Left hindlimb (tissue), 1 donor: ENCODE measurements at regions not wholly inside any gene's neighbourhood (a gene's known extent, or its start where the extent isn't known, plus 50 kb on each side); places are given as distances from the start of the nearest gene placed in this dataset.
A peak's percentile ranks its signal among the peaks of the same experiment; 100 is the strongest.

Source experiments
- DNase-seq: peaks from one replicate; pipeline ENCODE4 v3.0.0-alpha.2; 2018

DNA sequence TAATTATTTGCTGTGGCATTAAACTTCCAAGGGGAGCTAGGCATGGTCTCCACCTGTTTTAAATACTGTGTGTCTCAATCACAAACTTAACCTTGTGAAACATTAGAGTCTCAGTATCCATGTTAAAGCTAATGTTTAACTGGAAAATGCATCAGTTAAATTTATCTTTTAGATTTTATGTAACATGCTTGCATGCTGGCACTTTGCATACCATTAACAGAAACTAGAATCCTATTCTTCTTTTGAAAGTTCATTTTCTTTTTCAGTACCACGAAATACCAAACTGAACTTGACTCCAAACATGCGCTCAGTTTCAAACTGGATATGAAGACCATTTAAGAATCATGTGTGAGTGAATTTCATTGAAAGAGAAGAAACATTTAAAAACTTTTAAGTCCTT lies 328.9 kb upstream of the SLC10A2 start:
- DNase-seq: no peak

DNA sequence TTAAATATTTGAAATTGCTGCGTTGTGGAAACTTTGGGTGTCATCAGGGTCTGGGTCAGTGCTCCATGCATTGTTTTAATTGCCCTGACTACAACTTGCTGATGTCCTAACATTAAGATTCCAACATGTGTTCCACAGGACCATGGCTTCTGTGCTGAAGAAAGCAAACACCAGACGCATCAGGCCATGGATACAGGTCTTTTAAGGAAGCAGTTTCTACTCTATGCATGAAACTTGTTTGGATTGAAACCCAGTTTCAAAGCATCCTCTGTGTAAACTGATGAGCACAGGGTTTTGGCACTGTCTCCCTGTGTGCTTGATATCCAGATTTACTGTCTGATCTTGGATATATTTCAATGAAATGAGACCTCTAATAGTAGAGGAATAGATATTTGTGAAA lies 328.4 kb upstream of the SLC10A2 start:
- DNase-seq: no peak

DNA sequence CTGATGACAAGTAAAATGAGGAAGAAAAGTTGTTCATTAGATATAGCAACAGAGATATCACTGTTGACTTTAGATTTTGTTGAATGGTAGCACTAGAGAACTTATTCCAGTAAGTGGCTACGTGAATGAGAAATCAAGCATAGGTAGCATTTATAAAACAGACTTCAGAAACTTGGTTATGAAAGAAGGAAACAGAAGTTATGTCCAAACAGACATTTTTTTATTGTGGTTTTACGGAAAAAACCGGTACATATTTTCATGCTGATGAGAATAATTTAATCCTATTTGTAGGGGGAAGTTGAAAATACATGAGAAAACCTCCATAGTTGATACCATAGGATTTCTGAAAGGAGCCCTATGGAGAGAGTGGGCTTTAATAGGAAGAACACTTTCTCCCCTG lies 325.7 kb upstream of the SLC10A2 start:
- no peak for DNase-seq

DNA sequence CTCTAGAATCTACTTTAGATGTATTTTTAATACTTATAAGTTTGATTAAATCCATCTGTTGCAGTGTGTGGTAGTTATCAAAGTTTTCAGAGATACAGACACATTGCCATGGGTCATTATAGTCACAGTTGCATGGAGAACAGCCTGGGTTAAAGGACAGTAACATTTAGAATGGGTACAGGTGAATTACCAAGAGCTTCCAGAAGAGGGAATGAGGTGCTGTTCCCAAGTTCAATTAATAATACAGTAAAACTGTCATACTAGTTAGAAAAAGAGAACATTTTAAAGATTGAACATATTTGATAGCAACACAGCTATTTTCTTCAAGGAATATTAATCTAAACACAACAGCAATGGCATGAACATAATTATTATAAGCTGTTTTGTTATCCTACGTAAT lies 322.6 kb upstream of the SLC10A2 start:
- no peak for DNase-seq

DNA sequence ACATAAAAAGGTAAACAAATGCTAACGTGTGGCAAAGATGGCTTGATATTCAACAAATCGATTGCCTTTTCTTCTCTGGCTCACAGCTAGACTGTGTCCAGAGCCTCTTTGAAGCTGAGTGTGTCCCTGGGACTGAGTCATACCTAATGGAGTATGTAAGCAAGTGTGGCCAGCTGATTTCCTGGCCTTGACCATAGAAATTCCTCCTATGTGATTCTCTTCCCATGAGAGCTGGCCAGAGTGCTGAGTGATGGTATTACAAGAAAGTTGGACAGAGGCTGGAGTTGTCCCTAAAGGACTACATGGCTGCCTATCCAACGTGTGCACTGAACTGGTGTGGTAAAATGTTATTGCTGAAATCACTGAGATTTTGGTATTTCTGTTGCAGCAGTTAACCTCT lies 320.1 kb upstream of the SLC10A2 start:
- DNase-seq: no peak

DNA sequence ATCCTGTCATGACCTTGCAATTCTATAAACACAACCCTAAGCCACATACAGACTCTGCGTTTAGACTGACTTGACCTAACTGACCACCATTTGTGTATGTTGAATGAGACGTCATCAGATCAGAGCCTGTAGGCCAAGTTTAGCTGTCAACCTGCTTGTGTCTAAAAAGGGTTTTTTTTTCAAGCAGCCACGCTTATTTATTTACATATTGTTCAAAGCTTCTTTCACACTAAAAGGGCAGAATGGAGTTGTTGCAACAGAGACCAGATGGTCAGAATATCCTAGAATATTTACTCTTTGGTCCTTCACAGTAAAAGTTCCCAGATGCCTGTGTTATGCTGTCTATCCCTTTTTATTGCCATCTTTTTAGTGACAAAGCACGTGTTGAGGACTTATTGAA lies 307.7 kb upstream of the SLC10A2 start:
- DNase-seq: no peak

DNA sequence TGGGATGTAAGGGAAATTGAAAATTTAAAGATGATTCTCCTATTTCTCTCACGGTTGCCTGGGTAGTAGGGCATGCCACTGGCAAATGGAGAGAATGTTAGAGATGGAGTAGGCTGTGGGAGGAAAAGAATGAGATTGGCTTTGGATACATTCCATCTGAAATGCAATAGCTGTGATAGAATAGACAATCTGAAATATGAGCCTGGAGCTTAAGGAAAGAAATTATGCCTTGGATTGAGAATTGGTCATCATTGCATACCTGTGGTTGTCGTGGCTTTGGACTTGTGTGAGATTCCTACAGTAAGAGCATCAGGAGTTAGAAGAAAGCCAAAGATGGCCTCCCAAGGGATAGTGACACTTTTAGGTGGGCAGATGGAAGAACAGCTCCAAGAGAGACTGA lies 305.1 kb upstream of the SLC10A2 start:
- no peak for DNase-seq

DNA sequence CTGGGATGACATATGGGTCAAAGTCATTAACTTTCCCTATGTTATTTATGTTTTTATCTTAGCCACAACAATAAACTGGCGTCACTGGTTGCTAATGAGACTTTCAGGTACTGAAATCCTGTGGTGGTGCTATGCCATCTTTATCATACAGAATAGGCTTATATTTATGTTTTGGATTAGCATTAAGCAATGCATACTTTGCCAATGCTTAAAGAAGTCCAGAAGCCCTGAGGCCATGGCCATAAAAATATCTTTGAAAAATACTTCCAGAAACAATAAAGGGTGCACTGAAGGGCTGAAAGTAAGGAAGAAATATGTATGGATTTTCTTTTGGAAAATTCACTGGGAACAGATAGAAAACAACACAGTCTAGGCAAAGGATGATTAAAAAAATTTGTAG lies 304.6 kb upstream of the SLC10A2 start:
- DNase-seq: no peak

DNA sequence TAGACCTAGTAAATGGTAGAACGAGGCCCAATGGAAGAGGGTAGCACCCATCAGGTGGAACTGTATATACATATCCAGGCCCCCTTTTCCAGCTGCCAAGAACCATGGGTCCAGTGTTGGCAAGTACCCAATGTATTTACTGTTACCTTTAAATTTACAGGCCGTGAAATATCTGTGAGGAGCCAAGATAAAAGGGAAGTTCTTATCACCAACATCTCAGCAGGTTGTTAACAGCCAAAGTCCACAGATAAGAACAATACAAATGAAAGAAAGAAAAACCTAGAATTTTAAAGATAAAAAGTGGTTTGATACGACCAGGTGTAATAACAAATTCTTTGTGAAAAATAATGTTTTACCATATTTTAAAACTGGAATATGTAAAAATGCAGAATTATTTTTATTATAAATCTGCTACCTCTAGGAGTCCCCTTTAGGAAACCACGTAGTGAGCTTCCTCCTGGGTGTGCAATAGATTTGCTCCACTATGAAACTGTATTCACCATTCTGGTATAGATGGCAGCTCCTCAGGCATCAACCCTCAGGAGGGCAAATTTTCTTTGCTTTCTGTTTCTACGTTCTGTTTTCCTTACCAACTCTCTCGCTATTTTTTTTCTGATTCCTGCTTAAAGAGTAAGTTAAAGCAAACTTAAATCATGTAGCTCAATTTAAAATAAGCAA lies 292.2 kb upstream of the SLC10A2 start:
- DNase-seq: no peak

DNA sequence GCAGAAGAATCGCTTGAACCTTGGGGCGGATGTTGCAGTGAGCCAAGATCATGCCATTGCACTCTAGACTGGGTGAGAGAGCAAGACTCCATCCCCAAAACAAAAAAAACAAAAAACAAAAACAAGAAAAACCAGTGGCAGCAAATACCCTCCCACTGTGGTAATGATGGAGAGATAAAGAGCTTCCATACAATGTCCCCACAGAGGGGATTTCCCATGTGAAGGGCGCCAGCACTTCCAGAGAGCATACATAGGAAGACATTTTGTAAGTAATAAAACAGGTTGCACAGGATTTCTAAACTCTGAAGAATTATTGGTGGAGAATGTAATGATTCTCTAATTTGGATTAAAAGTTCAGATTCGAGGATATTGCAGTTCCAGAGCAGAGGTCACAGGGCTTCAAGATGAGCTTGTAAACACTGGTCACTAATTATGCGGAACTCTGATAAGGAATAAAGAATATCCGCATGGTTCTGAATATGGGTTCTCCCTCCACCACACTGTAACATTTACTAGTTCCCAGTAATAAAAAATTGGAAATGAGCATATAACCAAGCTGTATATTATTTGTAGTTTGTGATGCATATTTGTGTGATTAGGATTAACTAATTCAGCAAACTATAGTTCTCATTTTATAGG lies 290.1 kb upstream of the SLC10A2 start:
- DNase-seq: no peak

DNA sequence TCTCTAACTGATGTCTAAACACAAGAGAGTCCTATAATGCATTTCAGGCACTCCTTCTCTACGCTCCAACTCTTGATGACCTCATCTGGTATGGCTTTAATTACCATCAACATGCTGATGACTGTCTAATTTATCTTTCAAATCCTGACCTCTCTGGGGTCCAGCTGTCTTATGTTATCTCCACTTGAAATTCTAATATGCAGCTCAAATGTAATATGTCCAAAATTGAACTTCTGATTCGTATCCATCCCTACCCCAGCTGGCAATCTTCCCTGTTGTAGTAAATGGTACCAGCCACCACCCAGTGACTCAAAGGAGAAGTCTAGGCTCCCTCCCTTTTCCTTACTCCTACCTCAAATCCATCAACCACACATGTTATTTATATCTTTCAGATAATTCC lies 288.0 kb upstream of the SLC10A2 start:
- DNase-seq: no peak

DNA sequence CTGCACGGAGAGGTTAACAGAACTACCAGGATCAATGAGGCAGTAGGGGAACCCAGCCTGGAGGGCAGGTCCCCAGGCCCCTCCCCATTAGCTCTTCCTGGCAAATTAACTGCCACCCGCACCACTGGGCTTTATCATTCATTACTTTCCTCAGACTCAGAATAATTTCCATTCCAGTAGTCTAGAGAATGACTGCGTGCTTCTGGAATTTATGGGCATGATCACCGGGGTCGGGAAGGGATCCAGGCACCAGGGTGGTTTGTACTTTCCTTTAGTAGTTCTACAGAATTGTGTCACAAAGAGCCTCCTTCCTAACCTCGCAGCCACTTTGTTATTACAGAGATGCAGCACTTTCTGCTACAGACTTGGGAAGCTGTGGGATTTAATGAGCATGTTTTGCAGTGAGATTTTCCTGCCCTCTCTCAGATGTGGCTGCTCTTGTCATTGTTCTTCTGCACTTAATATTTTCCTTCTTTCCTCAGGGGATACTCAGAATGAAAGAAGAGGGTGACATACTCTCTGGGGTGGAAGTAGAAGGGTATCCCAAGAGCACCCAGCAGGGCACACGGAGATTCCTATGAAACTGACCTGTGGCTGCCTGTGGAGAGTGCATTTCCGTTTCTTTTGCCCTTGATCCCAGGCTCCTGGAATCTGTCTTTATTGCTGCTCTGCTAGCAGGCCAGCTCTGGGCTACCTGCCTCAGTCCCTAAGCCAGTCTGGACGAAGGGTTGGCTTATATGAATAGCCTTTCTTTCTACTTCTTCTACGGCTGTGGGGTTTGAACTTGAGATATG lies 285.0 kb upstream of the SLC10A2 start:
- peak; percentile 60 for DNase-seq

DNA sequence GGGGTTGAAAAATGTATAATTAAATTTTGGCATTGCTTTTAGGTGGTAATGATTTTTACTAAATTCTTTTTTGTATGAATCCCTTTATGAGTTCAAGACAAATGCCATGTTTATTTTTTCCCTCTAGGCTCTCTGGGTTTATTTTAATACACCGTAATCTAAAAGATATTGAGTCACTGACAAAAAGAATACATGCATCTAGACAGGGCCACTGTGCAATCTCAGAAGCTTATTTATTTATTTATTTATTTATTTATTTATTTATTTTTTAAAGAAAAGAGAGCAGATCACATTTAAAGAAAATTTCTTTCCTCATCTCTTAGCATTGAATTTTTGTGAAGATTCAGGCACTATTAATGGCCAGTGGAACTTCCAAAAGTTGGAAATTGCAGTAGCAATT lies 283.9 kb upstream of the SLC10A2 start:
- DNase-seq: no peak

DNA sequence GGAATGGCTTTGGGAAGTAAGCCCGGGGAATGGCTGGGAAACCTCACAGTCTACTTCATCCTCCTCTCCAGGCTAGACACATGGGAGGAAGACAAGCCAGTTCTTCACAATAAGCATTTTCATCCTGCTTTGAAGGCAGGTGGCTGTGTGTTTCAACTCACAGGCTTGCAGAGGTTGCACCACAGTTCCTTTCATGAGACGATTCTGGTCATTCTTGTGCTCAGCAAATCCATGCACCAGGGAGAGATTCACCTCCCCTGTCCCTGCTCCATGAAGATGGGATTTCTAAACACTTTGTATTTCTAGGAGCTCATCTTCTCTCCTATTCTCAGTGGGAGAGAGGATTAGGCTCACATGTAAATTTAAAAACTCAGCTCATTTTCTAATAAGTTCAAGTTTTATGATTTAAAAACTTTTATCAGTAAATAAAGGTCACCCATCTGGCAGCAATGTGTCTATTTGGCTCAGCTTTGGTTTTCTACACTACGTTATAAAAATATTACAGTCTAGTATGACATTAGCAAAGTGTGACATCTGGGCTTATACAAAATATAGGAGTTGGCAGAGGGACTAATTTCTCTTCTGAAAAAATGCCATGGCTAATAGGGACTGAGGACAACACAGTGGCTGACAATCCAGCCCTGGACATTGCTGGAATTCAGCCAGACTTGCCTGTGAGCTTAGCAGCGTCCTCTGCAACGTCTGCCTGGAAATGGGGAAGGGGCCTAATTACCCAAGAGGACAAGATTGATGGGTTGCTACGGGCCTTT lies 283.2 kb upstream of the SLC10A2 start:
- peak; percentile 34 for DNase-seq

DNA sequence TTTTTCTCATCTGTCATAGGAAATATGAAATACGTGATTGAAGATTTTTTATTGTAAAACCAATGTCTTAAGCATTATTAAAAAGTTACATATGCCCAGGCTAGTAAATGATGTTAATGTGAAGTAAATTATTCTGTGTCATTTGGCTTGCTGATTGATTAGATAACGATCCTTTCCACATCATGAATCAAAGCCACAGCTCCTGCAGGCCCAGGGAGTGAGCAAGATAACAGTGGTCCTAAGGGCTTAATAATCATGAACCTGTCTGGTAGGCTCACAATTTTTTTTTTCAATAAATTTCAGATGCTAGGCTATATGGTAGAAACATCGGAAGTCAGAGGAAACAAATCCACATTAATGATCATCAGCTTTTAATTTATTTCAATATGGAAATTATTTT lies 269.0 kb upstream of the SLC10A2 start:
- DNase-seq: no peak

DNA sequence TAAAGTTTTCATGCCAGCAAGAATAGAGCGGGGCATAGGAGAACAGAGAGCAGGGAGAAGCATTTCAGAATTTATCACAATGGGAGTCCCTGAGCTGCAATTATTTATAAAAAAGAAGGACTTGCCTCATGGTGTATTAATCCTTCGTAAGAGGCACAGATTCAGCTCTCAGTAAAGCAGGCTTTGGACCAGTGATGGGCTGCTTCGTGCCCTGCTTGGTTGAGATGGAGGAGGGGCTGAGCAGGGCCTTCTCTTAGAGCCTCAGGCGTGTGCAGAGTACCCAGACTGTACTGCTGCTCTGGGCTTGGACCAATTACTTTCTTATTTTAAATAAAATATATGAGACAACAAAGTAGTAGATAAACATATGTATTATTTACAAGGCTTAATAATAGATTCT lies 265.7 kb upstream of the SLC10A2 start:
- no peak for DNase-seq

DNA sequence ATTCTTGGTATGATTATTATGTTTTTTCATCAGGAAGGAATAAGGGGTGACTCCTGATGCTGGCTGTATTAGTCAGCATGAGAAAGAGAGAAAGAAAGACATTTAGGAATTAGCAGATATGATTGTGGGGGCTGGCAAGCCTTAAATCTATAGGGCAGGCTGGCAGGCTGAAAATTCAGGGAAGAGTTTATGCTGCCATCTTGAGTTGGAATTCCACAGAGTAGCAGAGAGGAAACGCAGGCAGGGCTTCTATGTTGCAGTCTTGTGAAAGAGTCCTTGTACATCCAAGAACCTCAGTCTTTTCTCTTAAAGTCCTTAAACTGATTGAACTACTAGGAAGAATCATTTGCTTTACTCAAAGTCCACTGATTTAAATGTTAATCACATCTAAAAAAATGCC lies 262.7 kb upstream of the SLC10A2 start:
- DNase-seq: no peak

DNA sequence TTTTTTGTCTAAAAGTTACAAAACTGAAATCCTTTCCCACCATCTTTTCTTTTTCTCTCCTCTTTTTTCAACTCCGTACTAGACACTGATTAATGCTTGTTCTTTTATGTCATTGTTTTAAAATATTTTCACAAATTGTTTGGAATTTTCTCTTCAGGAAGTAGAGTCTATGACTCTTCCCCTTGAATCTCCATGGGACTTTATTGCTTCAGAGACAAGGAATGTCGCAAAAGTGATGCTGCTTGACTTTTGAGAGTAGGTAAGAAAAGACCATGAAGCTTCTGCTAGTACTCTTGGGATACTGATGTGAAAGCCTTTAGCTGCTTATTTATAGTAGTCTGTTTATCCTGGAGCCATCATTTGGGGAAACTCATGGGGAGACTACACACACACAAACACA lies 260.1 kb upstream of the SLC10A2 start:
- no peak for DNase-seq

DNA sequence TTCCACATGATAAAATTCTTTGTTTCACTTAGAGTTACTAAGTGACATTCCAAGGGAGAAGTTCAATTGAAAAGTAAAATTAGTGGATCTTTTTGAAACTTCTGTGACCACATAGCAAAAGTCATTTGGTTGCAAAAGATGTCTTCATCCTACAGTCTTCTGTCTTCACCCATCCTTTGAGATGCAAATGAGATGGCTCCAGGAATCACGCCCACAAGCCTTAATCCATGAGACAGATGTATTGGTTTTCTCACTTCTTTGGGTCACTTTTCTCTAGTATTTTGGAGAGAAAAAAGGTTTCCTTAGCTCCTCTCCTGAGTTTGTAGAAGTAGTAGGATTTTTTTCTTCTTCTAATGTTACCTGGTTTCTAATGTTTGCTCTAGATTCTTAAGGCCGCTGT lies 259.5 kb upstream of the SLC10A2 start:
- DNase-seq: no peak

DNA sequence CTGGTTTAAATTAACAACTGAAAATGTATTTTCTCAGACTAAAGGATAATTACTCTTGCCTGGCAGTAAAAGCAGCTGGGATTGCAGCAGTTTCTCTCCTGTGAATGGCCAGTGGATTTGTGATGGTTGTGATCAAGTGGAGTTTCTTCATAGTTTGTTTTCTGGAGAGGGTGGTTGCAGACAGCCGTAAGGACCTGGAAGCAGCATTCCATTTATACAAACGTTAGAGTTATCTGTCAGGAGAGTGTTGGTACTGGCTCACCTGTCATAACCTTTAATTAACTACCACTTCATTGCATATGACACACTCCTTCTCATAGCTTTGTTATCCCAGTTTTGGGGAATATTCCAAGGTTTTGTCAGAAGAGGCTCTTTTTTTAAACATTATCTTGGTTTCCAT lies 258.4 kb upstream of the SLC10A2 start:
- no peak for DNase-seq

DNA sequence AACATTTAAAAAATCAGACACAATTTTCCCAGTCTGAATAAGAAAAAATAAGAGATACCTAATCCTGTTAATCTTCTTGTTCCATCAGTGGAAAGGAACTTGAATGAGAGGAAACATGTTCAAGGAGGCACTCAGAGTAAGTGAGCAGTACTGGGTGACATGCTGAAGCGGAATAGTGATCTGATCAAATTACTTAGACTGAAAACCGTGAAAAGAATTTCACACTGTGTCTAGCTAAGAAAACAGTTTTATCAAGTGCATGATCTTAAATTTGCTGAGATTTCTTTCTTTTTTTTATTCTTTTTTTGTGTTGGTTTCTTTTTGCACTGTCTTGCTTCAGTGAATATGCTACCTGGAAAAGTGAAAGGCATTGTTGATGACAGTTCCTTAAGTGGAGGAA lies 249.5 kb upstream of the SLC10A2 start:
- DNase-seq: no peak

DNA sequence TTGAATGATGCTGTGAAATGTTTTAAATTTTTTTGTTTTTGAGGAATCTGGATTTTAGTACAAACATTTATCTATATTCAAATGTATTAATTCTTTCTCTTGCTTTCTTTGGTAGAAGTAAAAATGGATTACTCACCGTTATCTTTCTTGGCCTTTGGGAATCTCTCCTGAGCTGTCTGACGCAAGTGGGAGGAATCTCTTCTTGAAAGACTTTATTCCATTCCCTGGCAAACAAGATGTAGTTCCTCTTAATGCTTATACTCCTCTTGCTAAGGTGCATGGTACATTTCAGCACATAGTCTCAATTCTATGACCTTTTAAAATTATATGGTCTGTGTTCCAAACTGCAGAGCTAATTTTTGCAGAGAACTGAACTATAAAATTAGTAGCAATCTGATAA lies 246.2 kb upstream of the SLC10A2 start:
- no peak for DNase-seq

DNA sequence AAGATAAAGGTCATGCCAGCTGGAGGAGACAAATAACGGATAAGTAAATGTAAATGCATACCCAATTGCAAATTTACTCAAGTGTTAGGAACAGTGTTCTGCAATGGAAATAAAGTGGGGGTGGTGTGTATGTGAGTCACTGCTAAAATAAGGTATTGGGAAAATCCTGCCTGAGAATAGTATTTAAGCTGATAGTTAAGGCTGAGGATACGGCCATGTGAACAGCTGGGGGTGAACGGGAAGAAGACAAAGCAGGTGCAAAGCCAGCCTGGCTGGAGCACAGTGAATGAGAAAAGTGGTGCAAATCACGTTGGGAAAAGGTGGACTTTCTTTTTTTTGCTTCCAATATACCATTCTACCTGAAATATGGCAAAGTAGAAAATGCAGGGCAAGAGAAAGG lies 242.4 kb upstream of the SLC10A2 start:
- DNase-seq: no peak

DNA sequence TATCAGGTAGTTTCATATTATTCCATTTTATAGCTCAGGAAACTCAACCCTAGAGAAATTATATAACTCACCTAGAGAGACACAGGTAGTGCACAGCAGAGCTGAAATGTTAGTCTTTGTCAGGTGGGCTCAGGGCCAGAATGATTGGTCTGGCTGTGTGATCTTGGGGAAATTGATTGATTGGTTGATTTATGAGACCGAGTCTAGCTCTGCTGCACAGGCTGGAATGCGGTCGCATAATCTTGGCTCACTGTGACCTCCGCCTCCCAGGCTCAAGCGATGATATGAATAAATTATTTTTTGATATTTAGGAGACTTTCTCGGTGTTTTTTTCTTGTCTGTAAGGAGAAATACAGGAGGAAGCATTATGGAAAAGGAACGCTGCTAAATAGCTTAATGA lies 239.9 kb upstream of the SLC10A2 start:
- DNase-seq: no peak
